ENCODE measurements at regions not wholly inside any gene's neighbourhood (a gene's known extent, or its start where the extent isn't known, plus 50 kb on each side); places are given as distances from the start of the nearest gene placed in this dataset.

- no peak for DNase-seq (ENCODE audit: low spot score)
Observed at GRCh38 chr3:194084284-194084683, 51.7 kb upstream of the HES1 start.
